ENCODE measurements at regions not wholly inside any gene's neighbourhood (a gene's known extent, or its start where the extent isn't known, plus 50 kb on each side); places are given as distances from the start of the nearest gene placed in this dataset.

- TF ChIP-seq POLR2A (IDR thresholded peaks at IDR 0.05; ENCODE audit: low read length) (no peak), GATA1 (IDR thresholded peaks at IDR 0.05; ENCODE audit: low read depth, low read length) (no peak)
Measured at GRCh38 chr6:96286503-96286902, 235.1 kb upstream of the UFL1 start.
